HG03159 (cell line): ENCODE measurements at regions not wholly inside any gene's neighbourhood (a gene's known extent, or its start where the extent isn't known, plus 50 kb on each side); places are given as distances from the start of the nearest gene placed in this dataset.
"Not testable (repeated sequence)": the region's sequence is repeated elsewhere in the genome, so short reads cannot be mapped to it uniquely, and the experiment has no call there.

Source experiments
- ATAC-seq: cut with Tn5 transposase; IDR thresholded peaks from one replicate; pipeline ENCODE4 v1.9.1; 2021; ENCODE audit warnings: mild to moderate bottlenecking, moderate library complexity; ENCODE audit not compliant: unreplicated experiment

- no peak for ATAC-seq
These were observed 277.0 kb upstream of the EDA2R start for GRCh38 chrX:66915893-66916292.

GRCh38 chrX:66914080-66914479 is 275.2 kb upstream of the EDA2R start:
- ATAC-seq = no peak

DNA sequence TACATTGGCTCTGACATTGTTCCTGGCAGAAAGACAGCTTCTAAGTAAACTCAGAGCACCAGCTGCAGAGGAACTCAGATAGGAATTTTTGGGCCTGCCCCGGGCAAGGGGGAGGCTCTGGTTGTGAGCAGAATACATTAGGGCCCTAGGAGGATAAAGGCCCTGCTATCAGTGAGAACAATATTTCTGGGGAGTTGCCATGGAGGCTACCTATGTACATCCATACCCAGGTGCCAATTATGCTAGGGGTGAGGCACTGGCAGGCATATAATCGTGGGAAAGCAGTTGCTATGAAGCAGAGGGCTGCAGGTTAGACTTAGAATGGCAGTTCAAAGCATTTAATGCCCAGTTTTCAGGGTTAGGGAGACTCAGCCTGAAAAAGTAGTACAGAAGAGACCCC is 273.5 kb upstream of the EDA2R start:
- no peak for ATAC-seq

GRCh38 chrX:66902081-66902480 is 263.2 kb upstream of the EDA2R start:
- no peak for ATAC-seq

- no peak for ATAC-seq
These were observed 262.0 kb upstream of the EDA2R start for GRCh38 chrX:66900886-66901285.

DNA sequence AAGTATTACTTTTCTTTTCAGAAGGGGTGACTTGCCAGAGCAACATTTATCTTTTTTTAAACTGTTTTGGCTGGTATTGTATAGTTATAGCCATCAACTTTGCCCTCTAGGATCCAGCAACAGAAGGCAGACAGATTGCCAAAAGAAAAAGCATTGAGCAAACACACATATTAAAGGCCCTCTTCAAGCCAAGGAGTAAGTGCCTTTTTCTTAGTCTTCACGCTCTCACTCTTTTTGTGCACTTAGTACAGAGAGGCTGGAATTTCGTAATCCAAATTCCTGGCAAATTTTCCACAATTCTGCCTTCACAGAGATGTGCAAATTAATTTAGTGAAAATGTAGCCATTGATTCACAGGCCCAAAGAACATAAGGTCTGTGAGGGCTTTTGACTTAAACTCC is 253.1 kb upstream of the EDA2R start:
- ATAC-seq = no peak

DNA sequence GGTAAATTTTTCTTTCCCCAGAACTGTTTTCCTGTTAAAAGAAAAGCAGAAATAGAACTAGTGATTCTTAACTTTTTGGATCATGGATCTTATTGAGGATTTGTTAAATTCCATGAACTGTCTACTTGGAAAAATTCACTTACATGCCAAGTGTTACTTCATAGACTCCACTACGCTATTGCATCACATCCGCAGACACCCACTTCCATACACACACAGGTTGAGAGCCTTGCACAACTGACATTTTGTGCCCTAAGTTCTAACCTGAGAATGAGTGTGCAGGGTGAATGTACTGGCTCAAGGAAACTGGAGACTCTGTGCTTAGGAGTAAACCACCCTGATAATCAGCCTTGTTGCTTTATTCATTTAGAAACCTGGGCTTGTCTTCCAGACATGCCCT is 250.5 kb upstream of the EDA2R start:
- no peak for ATAC-seq

DNA sequence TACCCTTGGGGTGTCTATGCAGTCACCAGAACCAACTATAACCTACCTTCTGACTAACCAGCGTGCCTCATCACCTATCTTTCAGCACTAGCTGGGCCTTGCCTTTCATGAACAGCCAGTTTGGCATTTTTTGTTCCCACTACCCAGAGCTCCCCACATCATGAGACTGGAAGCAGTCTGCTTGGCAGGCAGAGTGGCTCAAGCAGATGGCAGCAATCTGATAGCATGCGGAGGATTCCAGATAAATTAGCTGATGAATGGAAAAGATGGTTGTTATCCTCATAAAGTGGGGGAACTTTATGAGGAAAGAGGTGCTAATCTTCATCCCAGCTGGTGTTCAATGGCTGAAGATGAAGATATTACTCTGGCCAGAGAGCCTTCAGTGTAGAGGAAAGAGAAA is 243.2 kb upstream of the EDA2R start:
- ATAC-seq = no peak

DNA sequence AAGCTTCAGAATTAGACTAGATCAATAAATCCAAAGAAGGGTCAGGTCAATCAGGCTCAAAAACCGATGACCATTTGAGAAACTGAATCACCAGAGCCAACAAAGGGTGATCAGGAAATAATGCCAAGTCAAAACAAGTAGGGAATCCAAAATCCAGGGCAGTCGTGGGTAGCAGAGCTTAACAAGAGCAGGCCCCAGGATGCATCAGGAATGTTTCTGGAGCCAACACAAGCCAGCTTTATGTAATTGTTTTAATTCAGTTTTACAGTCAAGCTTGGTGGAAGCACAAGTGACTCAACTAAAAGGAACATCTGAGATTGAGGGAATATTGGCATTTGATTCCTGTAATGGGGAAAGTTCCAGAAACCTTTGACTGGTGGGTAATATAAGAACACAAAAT is 237.9 kb upstream of the EDA2R start:
- ATAC-seq = no peak

DNA sequence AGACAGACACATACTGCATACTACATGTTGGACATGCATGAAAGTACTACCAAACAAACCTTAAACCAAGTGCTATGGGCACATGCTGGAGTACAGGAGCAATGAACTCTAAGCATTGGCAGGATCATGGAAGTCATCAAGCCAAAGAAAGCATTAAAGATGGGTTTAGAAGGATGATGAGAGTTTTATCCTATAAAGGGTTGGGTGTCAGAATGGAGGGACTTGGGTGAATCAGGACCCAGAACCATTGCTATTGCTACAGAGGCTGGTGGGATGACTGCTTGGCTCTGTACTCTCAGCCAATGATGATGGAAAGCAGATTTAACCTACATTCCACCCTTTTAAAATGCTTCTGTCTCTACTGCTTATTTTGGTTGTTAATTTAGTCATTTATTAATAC is 233.9 kb upstream of the EDA2R start:
- ATAC-seq = no peak

- no peak for ATAC-seq
These were observed 224.8 kb upstream of the EDA2R start for GRCh38 chrX:66863721-66864120.

- ATAC-seq = peak; percentile 99
These were observed 194.5 kb upstream of the EDA2R start for GRCh38 chrX:66833426-66833825.

GRCh38 chrX:66815227-66815626 is 176.3 kb upstream of the EDA2R start:
- ATAC-seq = no peak

DNA sequence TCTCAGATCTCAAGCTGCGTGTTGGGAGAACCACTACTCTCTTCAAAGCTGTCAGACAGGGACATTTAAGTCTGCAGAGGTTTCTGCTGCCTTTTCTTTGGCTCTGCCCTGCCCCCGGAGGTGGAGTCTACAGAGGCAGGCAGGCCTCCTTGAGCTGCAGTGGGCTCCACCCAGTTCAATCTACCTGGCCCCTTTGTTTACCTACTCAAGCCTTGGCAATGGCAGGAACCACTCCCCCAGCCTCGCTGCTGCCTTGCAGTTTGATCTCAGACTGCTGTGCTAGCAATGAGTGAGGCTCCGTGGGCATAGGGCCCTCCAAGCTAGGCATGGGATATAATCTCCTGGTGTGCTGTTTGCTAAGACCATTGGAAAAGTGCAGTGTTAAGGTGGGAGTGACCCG is 155.6 kb upstream of the EDA2R start:
- not testable (repeated sequence) for ATAC-seq

DNA sequence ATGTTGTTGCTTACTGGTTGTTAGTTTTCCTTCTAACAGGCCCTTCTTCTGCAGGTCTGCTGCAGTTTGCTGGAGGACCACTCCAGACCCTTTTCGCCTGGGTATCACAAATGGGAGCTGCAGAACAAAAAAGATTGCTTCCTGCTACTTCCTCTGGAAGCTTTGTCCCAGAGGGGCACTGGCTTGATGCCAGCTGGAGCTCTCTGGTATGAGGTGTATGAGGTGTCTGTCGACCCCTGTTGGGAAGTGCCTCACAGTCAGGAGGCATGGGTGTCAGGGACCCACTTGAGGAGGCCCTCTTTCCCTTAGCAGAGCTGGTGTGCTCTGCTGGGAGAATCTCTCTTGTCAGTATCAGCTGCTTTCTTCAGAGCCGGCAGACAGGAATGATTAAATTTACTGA is 127.4 kb upstream of the EDA2R start:
- no peak for ATAC-seq

DNA sequence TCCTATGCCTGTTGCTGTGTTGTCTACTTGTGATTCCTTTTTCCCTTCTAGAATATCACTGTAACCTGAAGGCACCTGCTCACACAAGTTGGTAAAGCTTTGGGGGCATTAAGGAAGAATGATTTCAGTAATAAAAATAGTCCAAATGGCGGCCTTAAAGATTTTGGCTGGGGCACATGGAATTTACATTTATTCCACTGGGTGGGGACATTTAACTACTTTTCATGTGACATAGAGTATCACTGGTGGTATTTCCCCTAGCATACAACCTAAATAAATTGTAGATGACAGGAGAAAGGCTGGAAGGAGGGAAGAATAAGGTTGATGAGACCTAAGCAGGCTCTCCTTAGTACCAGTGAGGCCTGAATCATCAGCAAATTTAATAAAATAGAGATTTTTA is 121.8 kb upstream of the EDA2R start:
- ATAC-seq = no peak

DNA sequence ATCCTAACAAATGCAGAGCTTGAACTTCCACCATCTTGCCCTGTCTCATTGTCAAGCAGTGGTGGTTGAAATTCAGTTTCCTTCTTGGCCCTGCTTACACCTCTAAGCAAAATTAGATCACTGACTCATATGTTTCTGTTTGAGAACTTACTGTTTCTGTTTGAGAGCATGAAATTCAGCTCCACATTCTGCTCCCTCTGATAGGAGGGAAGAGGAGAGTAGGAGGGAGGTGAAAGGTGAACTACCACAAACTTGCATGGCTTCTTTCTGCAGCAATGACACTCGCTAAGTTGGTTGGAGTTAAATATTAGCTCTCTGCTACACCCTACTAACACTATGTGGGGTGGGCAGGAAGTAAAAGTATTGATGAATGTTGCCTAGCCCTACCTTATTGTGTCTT is 117.8 kb upstream of the EDA2R start:
- ATAC-seq = peak; percentile 71

GRCh38 chrX:66751136-66751782 is 112.4 kb upstream of the EDA2R start:
- ATAC-seq = no peak

GRCh38 chrX:66744519-66744918 is 105.6 kb upstream of the EDA2R start:
- ATAC-seq = not testable (repeated sequence)

DNA sequence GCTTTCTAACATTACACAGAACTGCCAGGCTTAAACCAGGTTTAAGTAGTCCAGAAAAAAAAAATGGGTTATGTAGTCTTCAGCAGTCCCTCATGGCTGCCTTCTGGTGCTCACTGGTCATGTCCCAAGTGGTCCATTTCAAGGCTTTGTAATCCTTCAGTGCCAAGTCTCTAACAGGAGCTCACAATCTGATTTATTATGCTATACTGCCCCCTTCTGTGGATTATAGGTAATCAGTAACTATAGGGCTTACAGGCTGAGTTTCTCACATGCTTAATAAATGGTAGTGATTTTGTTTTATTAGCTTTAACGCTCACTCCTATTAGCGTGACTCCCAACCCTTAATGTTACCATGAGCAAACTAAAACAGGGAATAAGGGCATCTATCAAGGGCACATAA is 92.5 kb upstream of the EDA2R start:
- ATAC-seq = peak; percentile 56

DNA sequence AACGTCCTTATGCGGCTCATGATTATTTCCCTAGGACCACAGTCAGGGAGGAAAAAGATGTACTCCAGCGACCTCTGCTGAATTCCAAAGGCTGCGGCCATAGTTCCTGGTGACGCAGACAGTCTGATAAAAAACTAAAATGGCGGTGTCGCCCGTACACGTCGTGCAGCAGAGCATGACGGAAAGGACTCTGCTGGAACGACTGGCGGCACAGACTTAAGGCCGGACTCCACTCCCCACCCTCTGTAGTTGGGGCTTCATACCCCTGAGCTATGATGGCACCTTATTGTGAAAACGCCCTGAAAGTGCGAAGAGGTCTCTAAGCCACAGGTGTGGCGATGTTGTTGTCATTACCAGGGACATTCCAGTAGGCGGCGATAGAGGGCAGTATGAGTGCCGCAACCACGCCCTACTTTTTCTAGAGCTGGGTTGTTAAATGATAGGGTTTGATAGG is 90.0 kb upstream of the EDA2R start:
- ATAC-seq = peak; percentile 79

DNA sequence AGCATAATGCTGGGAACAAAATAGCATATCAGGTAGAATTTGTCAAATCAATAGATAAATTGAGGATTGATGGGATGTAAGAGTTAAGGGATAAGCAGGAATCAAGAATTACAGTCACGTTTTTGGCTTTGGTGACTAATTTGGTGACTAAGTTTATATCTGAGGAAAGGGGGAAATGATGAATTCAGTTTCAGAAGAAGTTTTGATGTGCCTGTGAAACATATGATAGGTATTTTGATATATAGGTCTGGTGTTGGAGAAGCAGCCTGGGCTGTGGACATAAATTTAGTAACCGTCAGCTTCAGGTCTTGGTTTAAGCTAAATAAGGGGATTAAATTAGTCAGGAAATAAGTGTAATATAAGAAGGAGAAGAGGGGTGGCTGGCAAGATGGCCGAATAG is 79.0 kb upstream of the EDA2R start:
- ATAC-seq = no peak
